SU-DHL-6 (cell line): ENCODE measurements at regions not wholly inside any gene's neighbourhood (a gene's known extent, or its start where the extent isn't known, plus 50 kb on each side); places are given as distances from the start of the nearest gene placed in this dataset.

Source experiments
- EZH2phosphoT487 ChIP-seq: fragments of 200-600 bp; sonication (generic), shearing (Covaris generic); conservative IDR thresholded peaks from 2 replicates; pipeline ENCODE4 v1.6.1; 2018; ENCODE audit warnings: mild to moderate bottlenecking, antibody characterized with exemption, low read length, moderate library complexity, mixed read lengths
- TF ChIP-seq, protein P1 (sequence below): fragments of 200-600 bp; sonication (generic); IDR thresholded peaks from one replicate; pipeline ENCODE4 v1.5.1; 2017; ENCODE audit warnings: antibody characterized with exemption, mild to moderate bottlenecking, low read length, moderate library complexity; ENCODE audit not compliant: insufficient read depth, poor library complexity, severe bottlenecking

DNA sequence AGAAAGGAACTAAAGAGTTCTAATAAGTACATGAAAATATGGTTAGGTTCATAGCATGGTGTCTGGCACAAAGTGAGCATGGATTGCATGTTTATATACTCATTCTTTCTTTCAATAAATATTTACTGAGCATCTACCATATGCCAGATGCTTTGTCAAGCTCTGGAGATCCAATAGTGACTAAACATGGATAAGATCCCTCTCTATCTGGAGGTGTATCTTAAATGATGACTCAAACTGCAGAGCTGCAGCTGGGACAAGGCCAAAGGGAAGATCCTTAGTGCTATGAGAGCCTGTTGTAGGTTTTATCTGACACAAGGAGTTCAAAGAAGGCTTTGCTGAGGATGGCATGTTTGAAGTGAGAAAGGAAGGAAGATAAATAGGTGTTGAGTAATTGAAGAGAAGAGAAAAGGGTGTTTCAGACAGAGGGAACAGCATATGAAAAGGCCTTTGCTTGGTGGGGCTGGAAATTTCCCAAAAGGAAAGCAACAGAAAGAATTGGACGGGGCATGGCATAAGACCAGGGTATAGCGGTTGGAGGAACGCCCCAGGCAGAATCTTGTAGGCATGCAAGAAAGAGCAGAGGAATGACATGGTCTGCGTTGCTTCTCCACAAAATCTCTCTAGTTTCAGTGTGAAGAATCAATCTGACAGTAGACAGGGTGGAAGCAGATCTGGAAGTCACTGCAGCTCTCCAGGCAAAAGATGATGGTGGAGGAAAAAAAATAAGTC is 239.9 kb upstream of the LRTM1 start:
- TF ChIP-seq, protein P1, sequence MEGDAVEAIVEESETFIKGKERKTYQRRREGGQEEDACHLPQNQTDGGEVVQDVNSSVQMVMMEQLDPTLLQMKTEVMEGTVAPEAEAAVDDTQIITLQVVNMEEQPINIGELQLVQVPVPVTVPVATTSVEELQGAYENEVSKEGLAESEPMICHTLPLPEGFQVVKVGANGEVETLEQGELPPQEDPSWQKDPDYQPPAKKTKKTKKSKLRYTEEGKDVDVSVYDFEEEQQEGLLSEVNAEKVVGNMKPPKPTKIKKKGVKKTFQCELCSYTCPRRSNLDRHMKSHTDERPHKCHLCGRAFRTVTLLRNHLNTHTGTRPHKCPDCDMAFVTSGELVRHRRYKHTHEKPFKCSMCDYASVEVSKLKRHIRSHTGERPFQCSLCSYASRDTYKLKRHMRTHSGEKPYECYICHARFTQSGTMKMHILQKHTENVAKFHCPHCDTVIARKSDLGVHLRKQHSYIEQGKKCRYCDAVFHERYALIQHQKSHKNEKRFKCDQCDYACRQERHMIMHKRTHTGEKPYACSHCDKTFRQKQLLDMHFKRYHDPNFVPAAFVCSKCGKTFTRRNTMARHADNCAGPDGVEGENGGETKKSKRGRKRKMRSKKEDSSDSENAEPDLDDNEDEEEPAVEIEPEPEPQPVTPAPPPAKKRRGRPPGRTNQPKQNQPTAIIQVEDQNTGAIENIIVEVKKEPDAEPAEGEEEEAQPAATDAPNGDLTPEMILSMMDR, result no peak
- no peak for TF ChIP-seq EZH2phosphoT487
